Endothelial cell of umbilical vein (primary cell): ENCODE measurements at regions not wholly inside any gene's neighbourhood (a gene's known extent, or its start where the extent isn't known, plus 50 kb on each side); places are given as distances from the start of the nearest gene placed in this dataset.

Experiments
- EZH2 ChIP-seq: IDR thresholded peaks from 2 replicates; pipeline ENCODE4 v1.6.1; 2012; ENCODE audit warnings: borderline replicate concordance, low read depth, mild to moderate bottlenecking, moderate library complexity, low read length, inconsistent platforms; ENCODE audit not compliant: severe bottlenecking
- FOS ChIP-seq: IDR thresholded peaks from 2 replicates; pipeline ENCODE4 v1.6.1; 2011; ENCODE audit warnings: mild to moderate bottlenecking, low read length, moderate library complexity, borderline replicate concordance; ENCODE audit not compliant: insufficient read depth
- POLR2AphosphoS5 ChIP-seq: IDR thresholded peaks from 2 replicates; pipeline ENCODE4 v1.6.1; 2012; ENCODE audit warnings: low read depth, mild to moderate bottlenecking, control low read depth, low read length, moderate library complexity; ENCODE audit not compliant: insufficient read depth
- TF ChIP-seq, protein P1 (sequence below), 2 donors: IDR thresholded peaks; 1 replicate in 1 of 2; 2 replicates in 1 of 2; pipeline ENCODE4 v1.5.1; 2011; ENCODE audit warnings: low read length in 2 of 2, mild to moderate bottlenecking in 2 of 2, moderate library complexity in 2 of 2, control low read depth in 1 of 2, inconsistent platforms in 1 of 2, low read depth in 1 of 2; ENCODE audit not compliant: insufficient read depth in 1 of 2; ENCODE audit errors: extremely low read depth in 1 of 2

- TF ChIP-seq, protein P1, sequence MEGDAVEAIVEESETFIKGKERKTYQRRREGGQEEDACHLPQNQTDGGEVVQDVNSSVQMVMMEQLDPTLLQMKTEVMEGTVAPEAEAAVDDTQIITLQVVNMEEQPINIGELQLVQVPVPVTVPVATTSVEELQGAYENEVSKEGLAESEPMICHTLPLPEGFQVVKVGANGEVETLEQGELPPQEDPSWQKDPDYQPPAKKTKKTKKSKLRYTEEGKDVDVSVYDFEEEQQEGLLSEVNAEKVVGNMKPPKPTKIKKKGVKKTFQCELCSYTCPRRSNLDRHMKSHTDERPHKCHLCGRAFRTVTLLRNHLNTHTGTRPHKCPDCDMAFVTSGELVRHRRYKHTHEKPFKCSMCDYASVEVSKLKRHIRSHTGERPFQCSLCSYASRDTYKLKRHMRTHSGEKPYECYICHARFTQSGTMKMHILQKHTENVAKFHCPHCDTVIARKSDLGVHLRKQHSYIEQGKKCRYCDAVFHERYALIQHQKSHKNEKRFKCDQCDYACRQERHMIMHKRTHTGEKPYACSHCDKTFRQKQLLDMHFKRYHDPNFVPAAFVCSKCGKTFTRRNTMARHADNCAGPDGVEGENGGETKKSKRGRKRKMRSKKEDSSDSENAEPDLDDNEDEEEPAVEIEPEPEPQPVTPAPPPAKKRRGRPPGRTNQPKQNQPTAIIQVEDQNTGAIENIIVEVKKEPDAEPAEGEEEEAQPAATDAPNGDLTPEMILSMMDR (IDR thresholded peaks at IDR 0.05; ENCODE audit: extremely low read depth in 1 of 2, insufficient read depth in 1 of 2, low read depth in 1 of 2, low read length in 2 of 2), result no peak
- TF ChIP-seq EZH2 (no peak), POLR2AphosphoS5 (no peak), FOS (no peak)
Observed at GRCh38 chrX:33906971-33907370, 225.1 kb downstream of the FAM47A start.
